Right lobe of liver (tissue), 4 donors: ENCODE measurements at regions not wholly inside any gene's neighbourhood (a gene's known extent, or its start where the extent isn't known, plus 50 kb on each side); places are given as distances from the start of the nearest gene placed in this dataset.

Source experiments
- POLR2A ChIP-seq: fragments of 450-650 bp; IDR thresholded peaks from one replicate; pipeline ENCODE4 v1.6.1; 2017; ENCODE audit warnings: antibody characterized with exemption, mild to moderate bottlenecking
- TF ChIP-seq, protein P1 (sequence below), 4 donors: fragments of 200-600 bp in 3 of 4; fragments of 450-650 bp in 1 of 4; IDR thresholded peaks; one replicate each; pipeline versions ENCODE4 v1.5.1 to v1.8.0; 2016 to 2022; ENCODE audit warnings: antibody characterized with exemption in 4 of 4, mild to moderate bottlenecking in 2 of 4
- donor health status: DM: no; HTN: no; CAD: no.
- donor health status: DM: no; HTN: no; CAD: no.
- donor health status: DM: no; HTN: yes; CAD: no.

DNA sequence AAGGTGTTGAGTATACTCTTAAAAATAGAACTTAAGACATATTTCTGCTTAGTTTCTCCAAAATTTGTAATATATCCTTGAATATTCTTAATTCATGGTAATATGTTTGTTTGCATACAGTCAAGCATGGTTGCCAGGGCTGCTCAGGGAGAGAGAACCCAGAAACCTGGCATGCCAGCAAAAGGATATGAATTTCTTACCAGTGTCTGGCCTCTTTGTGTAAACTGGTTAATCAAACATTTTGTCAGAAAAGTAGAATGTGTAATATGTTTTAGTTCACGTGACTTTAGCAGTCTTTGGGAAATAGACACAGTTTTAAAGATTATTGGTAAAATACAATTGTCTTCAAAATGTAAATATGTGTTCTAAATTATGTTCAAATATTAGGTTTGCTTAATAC lies 101.6 kb downstream of the AASDHPPT start:
- TF ChIP-seq, protein P1, sequence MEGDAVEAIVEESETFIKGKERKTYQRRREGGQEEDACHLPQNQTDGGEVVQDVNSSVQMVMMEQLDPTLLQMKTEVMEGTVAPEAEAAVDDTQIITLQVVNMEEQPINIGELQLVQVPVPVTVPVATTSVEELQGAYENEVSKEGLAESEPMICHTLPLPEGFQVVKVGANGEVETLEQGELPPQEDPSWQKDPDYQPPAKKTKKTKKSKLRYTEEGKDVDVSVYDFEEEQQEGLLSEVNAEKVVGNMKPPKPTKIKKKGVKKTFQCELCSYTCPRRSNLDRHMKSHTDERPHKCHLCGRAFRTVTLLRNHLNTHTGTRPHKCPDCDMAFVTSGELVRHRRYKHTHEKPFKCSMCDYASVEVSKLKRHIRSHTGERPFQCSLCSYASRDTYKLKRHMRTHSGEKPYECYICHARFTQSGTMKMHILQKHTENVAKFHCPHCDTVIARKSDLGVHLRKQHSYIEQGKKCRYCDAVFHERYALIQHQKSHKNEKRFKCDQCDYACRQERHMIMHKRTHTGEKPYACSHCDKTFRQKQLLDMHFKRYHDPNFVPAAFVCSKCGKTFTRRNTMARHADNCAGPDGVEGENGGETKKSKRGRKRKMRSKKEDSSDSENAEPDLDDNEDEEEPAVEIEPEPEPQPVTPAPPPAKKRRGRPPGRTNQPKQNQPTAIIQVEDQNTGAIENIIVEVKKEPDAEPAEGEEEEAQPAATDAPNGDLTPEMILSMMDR (IDR thresholded peaks at IDR 0.05): no peak
- TF ChIP-seq POLR2A: no peak
